Hematopoietic multipotent progenitor cell treated with erythropoietin and hydrocortisone succinate and interleukin-3 and kit ligand, for 4 days (in vitro differentiated cells): ENCODE measurements at regions not wholly inside any gene's neighbourhood (a gene's known extent, or its start where the extent isn't known, plus 50 kb on each side); places are given as distances from the start of the nearest gene placed in this dataset.
"Not testable (repeated sequence)": the region's sequence is repeated elsewhere in the genome, so short reads cannot be mapped to it uniquely, and the experiment has no call there.

ENCODE experiments used
- DNase-seq: peaks from one replicate; pipeline ENCODE4 v3.0.0-alpha.2; 2015

DNA sequence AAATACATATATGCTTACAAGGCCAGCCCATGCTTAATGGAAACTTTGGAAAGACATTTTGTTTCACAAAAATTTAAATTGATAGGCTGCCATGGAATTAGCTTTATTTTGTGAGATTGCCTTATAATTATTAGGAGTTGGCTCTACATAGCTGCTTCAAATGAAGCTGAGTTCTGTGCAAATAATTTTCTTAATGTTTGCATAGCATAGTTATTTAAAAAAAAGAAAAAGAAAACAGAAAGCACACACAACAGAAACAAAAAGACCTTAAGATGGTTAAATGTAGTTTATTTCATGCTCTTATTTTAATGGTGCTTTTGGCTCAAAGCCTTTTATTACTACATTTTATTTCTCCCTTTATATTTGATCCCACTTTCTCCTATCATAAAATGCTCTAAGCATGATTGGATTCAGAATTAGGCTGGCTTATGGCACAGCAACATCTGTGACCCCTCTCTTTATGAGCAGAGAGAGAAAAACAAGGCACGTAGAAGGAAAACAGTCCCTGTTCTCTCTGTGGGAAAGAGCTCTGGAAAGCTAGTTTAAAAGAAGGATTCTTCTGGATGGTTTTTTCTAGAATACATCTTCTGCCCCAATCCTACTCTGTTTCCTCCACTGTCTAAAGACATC lies 530.5 kb downstream of the NTRK2 start:
- no peak for DNase-seq

- DNase-seq: no peak
Observed at GRCh38 chr9:85192750-85193149, 523.2 kb downstream of the NTRK2 start.

GRCh38 chr9:85186218-85186585 lies 516.7 kb downstream of the NTRK2 start:
- no peak for DNase-seq

DNA sequence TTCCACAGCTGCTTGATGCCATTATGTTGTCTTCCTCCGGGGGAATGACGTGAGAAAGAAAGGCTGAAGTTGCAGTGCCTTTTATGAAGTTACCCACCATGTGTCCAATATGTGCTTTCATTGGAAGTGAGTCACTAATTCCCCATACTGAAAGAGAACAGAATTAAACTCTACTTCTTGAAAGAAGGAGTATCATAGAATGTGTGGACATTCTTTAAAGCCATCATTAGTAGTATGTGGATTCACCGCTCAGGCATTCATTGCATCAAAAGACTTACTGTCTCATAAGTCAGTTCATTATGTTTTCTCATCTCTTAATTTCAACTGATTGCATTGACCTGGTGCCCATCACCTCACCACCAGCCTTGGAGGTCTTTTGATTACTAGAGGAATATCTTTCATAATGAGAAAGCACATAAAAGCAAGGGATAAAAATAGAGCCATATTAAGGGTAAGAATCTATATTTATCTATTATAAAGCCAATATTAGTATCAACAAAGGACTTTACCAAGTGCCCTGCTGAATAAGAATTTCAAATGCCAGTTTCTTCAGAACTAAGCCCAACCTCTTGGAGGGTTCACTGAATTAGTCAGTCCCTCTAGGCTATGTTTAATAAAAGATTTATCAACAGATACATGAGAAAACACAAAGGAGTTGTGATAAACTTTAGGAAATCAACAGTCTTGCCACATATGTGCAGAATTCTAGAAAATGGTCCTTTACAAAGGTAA lies 516.1 kb downstream of the NTRK2 start:
- DNase-seq: no peak

DNA sequence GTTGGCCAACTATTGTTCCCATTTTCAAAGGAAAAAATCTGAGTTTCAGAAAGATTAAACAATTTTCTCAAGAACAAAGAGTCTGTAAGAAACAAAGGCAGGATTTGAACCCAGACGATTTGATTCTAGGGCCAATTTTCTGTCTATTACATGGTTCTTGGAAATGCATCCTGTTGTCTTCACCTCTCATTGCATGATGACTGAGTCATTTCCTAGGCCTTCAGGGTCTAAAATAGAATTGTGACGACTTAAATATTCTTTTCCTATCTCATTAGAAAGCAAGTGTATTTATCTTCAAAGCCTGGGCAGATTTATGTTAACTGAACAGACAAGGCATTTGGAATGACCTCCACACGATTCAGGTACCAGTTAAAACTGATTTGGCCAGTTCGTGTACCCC lies 512.9 kb downstream of the NTRK2 start:
- DNase-seq: no peak

DNA sequence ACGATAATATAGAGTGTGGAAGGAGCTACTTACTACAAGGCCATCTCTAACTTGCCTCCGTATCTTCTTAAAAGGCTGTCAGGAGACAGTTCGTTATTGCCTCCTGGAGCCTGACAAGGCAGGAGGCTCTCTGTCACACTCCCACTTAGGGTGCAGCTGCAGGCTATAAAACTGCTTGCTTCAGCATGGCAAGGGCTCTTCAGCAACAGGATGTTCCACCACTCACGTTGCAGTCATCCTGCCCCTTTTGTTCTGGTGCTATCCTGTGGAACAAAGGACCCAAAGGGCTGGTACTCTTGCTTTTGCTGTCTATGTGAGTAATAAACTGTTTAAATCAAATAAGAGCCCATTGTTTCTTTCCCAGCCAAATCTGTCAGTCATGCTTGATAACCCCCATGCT lies 508.9 kb downstream of the NTRK2 start:
- DNase-seq: no peak

- no peak for DNase-seq
Observed at GRCh38 chr9:85173967-85174366, 504.4 kb downstream of the NTRK2 start.

- DNase-seq: no peak
Observed at GRCh38 chr9:85172001-85172978, 502.8 kb downstream of the NTRK2 start.

- DNase-seq: no peak
Observed at GRCh38 chr9:85171163-85171562, 501.6 kb downstream of the NTRK2 start.

DNA sequence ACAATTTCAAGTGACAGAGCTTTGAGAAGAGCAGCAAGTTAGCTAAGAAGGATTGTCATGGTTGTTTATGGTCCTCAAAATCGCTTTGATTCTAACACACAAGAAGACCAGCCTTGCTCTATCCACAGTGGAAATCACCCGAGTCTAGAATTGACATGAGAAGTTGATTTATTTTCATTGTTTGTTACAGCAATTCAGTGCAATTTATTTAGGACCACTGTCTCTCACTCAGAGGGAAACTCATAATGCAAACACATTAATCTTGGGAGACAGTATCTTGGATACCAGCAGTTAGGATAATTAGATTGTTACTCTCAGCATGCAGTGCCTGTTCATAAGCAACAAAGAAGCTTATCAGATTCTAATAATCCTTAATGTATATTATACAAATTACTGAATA lies 498.9 kb downstream of the NTRK2 start:
- no peak for DNase-seq

GRCh38 chr9:85167146-85167545 lies 497.6 kb downstream of the NTRK2 start:
- DNase-seq: no peak

DNA sequence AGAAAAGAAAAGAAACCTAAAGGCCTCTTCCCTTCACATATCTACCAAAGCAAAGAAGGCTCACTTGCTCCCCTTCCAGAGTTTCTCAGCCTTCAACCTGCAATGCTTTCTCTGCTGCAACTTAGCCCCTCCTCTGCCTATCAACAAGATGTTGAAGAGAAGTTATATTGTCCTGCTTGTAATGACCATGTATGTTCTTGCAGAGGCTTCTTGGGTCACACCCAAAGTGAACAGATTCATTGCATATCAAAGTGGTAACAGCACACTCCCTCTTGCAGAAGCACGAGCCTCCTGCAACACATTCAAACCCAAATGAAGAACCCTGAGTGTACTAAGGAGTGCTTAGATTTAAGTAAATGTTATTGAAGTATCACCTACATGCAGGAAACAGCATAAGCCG lies 494.3 kb downstream of the NTRK2 start:
- DNase-seq: no peak

DNA sequence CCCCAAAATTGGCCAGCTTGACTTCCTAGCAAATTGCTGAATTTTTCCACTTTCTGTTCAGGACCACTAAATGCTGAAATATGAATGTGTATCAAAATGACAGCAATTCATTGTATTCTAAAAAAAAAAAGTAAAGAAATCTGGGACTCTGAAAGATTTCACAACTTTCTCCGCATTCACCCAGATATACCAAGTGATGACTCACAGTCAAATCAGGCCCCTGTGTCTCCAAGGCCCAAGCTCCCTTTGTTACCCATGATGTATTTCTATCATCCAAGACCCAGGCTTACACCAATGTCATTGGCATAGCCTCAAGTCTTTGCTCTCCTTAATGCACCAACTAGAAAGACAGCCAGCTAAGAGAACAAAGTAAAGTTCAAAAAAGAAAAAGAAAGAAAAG lies 493.9 kb downstream of the NTRK2 start:
- no peak for DNase-seq

DNA sequence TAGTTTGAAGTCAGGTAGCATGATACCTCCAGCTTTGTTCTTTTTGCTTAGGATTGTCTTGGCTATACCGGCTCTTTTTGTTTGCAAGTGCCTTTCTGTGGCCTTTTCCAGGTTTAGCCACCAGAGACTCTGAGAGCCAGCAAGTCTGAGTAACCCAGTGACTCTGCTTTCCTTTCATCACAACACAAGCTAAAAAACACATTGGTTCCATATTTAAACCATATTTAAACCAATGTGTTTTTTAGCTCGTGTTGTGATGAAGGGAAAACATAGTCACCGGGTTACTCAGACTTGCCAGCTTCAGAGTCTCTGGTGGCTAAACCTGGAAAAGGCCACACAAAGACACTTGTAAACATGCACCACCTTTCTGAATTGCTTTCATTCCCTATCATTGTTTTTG lies 493.3 kb downstream of the NTRK2 start:
- DNase-seq: no peak

- DNase-seq: not testable (repeated sequence)
Observed at GRCh38 chr9:85160944-85161343, 491.4 kb downstream of the NTRK2 start.

- no peak for DNase-seq
Observed at GRCh38 chr9:85158512-85158911, 489.0 kb downstream of the NTRK2 start.

GRCh38 chr9:85157772-85158171 lies 488.2 kb downstream of the NTRK2 start:
- no peak for DNase-seq

- no peak for DNase-seq
Observed at GRCh38 chr9:85156652-85157051, 487.1 kb downstream of the NTRK2 start.

DNA sequence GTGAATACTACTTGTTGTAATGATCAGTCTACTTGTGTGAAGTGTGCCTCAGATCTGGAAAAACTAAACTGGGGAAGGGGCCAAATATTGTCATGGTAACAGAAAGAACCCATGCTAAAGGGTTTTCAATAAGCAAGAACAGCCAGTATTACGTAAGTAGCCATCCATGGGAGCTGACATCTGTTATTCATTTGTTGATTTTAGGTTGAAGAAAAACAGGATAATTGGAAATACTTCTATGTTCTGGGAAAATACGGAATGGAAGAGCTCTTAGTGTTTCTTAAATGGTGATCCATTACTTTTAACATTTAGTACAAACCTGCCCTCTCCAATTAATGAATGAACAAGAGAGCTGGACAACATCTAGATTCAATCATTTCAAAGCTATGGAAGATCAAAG lies 485.8 kb downstream of the NTRK2 start:
- DNase-seq: no peak

DNA sequence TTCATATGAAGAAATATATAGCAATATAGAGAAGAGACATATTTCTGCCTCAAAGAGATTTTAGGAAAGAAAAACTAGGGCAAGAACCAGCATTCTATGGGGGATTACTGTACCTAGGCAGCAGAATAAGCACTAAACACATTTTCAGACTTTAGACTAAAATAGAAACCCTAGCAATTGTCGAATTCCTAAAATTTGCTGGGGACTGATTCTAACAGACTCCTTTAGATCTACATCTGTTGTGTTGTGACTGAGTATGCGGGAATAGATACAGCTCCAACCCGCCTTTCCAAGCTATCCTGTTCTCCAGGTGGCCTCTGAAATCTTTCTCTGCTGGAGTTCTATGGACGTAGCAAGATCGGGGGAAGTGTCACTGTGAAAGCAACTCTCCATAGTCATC lies 482.2 kb downstream of the NTRK2 start:
- DNase-seq: no peak

GRCh38 chr9:85151162-85151561 lies 481.6 kb downstream of the NTRK2 start:
- DNase-seq: no peak

DNA sequence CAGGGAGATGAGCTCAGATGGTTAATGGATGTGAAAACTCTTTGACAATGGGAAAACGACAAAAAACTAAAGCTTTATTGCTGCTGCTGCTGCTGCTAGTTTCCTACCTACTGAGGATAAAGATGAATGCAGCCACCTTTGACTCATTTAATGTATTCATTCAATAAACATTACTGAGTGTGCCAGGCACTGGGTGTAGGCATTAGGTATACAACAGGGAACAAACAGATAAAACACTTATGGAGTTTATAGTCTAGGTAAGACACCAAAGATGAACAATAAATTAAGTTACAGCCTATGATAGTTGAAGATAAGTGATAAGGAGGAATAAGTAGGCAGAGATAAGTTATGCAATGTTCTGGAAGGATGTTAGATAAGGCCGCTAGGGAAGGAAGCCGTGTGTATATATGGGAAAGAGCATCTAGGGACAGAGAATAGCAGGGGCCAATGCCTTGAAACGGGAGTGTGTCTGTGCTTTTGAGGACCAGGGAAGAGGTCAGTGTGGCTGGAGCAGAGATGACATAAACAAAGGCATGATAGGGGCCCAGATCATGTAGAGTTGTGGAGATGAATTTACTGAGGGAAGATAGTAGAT lies 477.6 kb downstream of the NTRK2 start:
- DNase-seq: no peak

- peak; percentile 13 for DNase-seq
Observed at GRCh38 chr9:85142968-85143367, 473.4 kb downstream of the NTRK2 start.
